ENCODE measurements at regions not wholly inside any gene's neighbourhood (a gene's known extent, or its start where the extent isn't known, plus 50 kb on each side); places are given as distances from the start of the nearest gene placed in this dataset.

GRCh38 chr6:14889188-14889587 is 356.7 kb upstream of the JARID2 start:
- no peak for TF ChIP-seq CTCF (IDR thresholded peaks at IDR 0.05)
- no peak for TF ChIP-seq POLR2A (IDR thresholded peaks at IDR 0.05)
